NB4 (cell line): ENCODE measurements at regions not wholly inside any gene's neighbourhood (a gene's known extent, or its start where the extent isn't known, plus 50 kb on each side); places are given as distances from the start of the nearest gene placed in this dataset.

Source experiments
- DNase-seq: peaks from one replicate; pipeline ENCODE4 v3.0.0; 2010; ENCODE audit warnings: low read depth
- H3K4me3 ChIP-seq: one replicate; pipeline ENCODE4 v1.5.1; 2011; ENCODE audit warnings: mild to moderate bottlenecking, low read depth, low read length, moderate library complexity
- MYC ChIP-seq: IDR thresholded peaks from 2 replicates; pipeline ENCODE4 v1.6.1; 2011; ENCODE audit warnings: low read depth, low read length
- POLR2A ChIP-seq: IDR thresholded peaks from 2 replicates; pipeline ENCODE4 v1.6.1; 2011; ENCODE audit warnings: mild to moderate bottlenecking; ENCODE audit not compliant: insufficient read length; ENCODE audit errors: extremely low read depth
- TF ChIP-seq, protein P1 (sequence below): IDR thresholded peaks from 2 replicates; pipeline ENCODE4 v1.6.1; 2011; ENCODE audit warnings: low read depth, low read length
- TF ChIP-seq, protein P2 (sequence below): IDR thresholded peaks from one replicate; pipeline ENCODE4 v1.5.1; 2012; ENCODE audit warnings: low read depth, low read length

DNA sequence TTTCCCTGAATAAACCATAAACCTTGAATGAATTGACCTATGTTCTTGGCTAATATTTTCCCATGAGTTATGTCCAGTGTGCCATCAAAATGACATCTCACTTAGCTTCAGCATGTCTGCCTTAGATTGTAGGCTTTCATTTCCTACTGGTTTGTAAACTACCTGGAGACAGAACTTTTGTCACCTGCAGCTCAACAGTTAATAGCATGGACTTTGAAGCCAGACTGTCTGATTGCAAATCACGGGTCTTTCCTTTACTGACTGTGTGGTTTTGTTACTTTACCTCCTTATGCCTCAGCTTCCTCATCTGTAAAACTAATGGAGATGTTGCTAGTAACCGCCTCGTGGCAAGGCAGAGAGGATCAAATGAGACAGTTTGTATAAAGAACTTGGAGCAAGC, 187.1 kb downstream of the SUCLG1 start:
- TF ChIP-seq, protein P1, sequence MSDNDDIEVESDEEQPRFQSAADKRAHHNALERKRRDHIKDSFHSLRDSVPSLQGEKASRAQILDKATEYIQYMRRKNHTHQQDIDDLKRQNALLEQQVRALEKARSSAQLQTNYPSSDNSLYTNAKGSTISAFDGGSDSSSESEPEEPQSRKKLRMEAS: no peak
- no peak for DNase-seq
- no peak overlapping the region for H3K4me3 ChIP-seq

DNA sequence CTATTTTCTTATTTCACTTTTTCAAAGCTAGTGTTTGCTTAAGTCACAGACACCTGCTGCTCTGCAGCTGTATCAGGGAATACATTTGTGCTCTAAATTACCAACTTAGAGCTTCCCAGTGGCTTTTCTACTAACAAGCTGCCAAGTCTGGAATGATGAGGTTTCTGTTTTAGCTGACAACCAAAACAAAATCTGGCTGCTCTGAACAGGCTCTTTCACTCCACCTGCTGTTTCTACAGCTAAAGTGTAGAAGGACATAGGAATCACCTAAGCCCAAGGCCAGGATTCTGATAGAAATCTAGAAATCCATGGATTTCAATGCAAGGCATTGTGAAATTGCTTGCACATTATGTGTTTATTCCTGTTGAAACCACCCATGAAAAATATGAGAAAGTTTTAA, 201.2 kb downstream of the SUCLG1 start:
- TF ChIP-seq, protein P1: no peak
- no peak for TF ChIP-seq MYC
- TF ChIP-seq, protein P2, sequence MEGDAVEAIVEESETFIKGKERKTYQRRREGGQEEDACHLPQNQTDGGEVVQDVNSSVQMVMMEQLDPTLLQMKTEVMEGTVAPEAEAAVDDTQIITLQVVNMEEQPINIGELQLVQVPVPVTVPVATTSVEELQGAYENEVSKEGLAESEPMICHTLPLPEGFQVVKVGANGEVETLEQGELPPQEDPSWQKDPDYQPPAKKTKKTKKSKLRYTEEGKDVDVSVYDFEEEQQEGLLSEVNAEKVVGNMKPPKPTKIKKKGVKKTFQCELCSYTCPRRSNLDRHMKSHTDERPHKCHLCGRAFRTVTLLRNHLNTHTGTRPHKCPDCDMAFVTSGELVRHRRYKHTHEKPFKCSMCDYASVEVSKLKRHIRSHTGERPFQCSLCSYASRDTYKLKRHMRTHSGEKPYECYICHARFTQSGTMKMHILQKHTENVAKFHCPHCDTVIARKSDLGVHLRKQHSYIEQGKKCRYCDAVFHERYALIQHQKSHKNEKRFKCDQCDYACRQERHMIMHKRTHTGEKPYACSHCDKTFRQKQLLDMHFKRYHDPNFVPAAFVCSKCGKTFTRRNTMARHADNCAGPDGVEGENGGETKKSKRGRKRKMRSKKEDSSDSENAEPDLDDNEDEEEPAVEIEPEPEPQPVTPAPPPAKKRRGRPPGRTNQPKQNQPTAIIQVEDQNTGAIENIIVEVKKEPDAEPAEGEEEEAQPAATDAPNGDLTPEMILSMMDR: no peak
- TF ChIP-seq POLR2A: no peak
- DNase-seq: no peak
- no peak overlapping the region for H3K4me3 ChIP-seq

DNA sequence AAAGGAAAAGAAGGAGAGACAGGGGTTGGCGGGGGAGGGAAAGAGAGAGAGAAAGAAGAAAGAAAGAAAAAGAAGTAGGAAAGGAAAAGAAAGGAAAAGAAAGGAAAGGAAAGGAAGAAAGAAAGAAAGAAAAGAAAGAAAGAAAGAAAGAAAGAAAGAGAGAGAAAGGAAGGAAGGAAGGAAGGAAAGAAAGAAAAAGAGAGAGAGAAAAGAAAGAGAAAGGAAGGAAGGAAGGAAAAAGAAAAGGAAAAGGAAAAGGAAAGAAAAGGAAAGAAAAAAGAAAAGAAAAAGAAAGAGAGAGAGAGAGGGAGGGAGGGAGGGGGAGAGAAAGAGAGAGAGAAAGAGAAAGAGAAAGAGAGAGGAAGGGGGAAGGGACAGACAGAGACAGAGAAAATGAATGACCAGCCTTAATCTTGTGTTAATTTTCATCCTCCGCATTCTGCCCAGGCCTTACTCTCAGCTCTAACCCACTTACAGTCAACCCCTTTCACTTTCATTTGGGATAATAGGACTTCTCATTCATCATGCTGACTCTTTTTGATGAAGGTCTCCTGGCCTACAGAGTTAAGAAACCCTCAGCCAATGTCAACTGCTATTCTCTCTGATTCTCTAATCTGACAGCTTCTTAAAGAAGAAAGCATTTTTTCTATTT, 207.3 kb downstream of the SUCLG1 start:
- no peak overlapping the region for H3K4me3 ChIP-seq
- DNase-seq: no peak
- TF ChIP-seq MYC: no peak
- TF ChIP-seq, protein P1: no peak
- TF ChIP-seq, protein P2: no peak
- no peak for TF ChIP-seq POLR2A

DNA sequence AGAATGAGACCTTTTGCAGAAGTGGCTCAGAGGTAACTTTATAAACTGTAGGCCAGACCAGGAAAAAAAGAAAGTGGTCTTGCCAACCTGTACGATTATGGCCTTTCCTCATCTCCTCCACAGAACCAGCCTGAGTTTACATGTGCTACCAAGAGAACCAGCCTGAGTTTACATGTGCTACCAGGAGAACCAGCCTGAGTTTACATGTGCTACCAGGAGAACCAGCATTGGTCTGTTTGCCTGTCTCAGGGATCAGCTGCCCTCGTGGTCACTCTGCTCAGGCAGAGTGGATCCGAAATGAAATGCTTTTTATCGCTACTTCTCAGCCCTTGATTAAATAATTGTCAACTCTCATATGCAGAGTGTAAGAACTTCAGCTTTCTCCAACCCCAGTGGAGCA, 209.9 kb downstream of the SUCLG1 start:
- no peak overlapping the region for H3K4me3 ChIP-seq
- DNase-seq: no peak

DNA sequence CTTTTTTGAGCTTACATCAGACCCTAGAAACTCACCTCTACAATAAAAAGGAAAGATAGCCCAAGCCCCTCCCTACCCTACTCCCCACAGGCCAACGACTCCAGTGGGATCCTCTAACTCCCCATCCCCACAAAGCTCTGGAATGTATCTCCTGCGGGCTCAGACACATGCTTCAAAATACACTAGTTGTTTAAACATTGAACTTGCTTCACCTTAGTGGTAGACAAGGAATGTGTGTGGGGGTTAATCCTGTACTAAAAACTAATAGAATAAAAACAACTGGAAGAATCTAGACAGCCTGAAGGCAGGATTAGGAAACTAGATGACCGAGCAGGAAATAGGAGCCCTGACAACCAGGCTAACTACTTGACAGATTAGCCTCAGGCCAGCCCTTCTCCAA, 211.5 kb downstream of the SUCLG1 start:
- no peak for TF ChIP-seq MYC
- no peak for TF ChIP-seq POLR2A
- TF ChIP-seq, protein P1: no peak
- TF ChIP-seq, protein P2: no peak
- H3K4me3 ChIP-seq: no peak overlapping the region
- no peak for DNase-seq

More for the DNA sequence above, 209.9 kb downstream of the SUCLG1 start:
- TF ChIP-seq POLR2A (no peak), MYC (no peak)
- TF ChIP-seq, protein P1: no peak
- TF ChIP-seq, protein P2: no peak

DNA sequence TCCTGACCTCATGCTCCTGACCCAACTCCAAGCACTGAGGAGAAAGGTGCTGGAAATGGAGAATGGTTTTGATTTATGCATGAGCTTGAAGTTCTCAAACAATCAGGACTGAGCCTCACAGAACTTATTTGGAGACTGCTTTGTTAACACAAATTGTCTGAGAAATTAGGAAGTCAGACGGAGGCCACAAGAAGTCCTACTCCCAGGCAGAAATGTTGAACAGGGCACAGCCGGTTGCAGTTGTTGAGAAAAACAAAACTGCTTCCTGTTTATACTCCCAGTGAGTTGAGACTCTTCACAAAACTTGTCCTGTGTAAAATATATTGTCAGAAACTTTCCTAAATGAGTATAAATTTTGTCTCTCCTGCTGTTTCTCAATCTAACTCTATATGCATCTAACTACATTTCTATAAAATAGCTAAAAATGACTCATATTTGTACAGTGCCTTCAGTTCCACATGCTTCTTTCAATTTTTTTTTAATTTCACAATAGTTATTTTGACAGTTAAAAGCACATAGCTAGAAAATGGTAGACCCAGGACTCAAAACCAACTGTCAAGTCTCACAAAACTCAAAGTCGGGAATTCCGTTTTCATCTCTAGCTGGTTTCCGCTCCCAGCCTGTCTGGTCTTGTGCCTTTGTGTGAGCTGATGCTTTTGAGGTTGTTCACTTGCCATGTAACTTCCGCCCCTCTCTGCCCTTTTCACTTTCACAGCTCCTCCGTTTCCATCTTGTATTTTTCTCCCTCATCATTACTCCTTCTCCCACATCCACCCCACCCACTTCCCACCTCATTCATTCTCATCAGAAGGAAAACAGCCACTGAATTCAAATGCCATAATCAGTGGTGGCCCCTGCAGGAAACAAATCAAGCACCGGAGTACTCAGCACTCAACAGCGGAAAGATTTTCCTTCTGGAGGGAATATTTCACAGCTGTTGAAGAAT, 215.0 kb downstream of the SUCLG1 start:
- TF ChIP-seq, protein P2: no peak
- TF ChIP-seq, protein P1: no peak
- TF ChIP-seq POLR2A (no peak), MYC (no peak)
- H3K4me3 ChIP-seq: no peak overlapping the region
- no peak for DNase-seq
